A204.1 (cell line): ENCODE measurements at regions not wholly inside any gene's neighbourhood (a gene's known extent, or its start where the extent isn't known, plus 50 kb on each side); places are given as distances from the start of the nearest gene placed in this dataset.

Experiments
- FAIRE-seq: peaks from 2 replicates; lab custom pipeline; 2012; peaks lifted over from hg19 to GRCh38; lab: Jason Lieb, UNC

- FAIRE-seq: no peak
These were observed 98.4 kb downstream of the ZFP36L2 start for GRCh38 chr2:43127941-43128558.

GRCh38 chr2:43127208-43127940 is 99.0 kb downstream of the ZFP36L2 start:
- FAIRE-seq: no peak

GRCh38 chr2:43126817-43127207 is 99.6 kb downstream of the ZFP36L2 start:
- FAIRE-seq: no peak

DNA sequence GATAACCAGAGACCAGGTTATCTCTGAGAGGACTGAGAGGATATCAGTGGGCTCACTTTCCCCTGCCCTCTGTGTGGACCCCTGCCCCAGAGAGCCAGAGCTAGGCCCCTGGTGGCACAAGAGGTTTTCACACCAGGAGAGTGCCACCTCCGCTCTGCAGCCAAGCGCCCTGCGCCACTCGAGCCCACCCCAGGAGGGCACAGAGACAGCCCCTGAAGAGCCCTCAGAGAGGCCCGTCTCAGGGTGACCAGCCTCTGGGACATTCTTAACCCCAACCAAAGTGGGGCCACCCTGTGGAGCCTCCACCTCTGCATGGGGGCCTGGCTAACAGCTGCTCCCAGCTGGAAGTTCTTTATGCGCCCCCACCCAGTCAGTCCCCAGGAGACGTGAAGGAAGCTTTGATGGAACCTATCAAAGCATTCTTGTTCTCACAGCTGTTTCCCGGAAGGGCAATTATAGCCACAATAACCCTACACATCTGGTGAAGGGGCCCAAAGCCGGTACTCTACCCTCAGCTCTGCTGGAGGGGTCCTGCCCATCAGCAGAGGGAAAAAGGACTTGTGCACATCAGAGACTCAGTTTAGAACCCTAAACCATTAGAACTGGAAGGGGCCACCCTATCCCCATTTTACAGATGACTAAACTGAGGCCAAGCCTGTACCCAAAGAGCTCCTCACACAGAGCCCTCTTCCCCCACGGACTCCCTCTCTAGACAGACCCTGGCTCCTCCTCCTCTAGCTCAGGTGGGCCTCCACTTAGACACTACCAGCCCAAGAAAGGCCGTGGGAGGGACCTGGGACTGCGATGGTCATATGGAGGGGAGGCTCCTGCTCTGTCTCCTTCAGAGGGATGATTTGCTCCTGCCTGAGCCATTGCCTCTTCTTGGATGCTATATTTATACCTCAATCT is 101.1 kb downstream of the ZFP36L2 start:
- no peak for FAIRE-seq

DNA sequence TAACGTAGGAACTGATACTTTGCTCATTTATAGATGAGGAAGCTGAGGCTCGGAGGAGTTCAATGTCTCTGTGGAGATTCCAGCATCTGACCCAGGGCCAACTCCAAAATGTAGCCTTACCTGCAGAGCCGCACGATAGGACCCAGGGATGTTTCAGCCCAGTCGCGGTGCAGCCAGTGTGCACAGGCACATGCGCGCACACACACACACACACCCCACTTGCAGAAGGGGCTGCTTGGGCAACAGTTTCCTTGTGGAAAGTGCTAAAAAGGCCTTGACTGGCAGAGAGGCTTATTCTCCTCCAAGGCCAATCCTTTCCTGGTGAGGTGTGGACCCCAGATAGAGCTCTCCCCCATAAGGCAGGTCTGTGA is 101.7 kb downstream of the ZFP36L2 start:
- FAIRE-seq: no peak

DNA sequence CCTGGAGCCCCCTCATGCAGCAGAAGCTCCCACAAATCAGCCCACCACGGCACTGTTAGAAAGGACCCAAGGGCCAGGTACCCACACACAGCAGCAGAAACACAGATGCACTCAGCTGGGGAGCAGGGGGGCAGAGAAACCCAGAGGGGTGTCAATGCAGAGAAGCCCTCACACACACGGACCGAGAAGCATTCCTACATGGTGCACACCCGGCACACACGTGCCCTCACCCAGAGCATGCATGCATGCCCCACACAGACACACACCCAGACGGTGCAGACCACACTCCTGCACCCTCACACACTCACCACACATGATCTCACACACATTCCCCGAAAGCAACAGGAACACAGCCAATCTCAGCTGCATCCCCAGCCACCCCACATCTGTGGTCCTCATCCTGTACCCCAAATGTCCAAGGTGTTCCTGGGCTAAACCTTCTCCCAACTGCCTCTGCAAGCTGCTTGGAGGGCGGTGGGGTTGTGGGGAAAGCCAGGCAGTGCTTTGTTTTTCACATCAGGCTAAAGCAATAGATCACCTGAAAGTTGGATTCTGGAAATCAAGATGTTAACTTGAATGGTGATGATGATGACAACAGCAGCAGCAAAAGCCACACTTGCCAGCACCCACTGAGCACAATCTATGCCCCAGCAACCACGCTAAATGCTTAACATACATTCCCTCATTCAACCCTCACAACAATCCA is 102.3 kb downstream of the ZFP36L2 start:
- FAIRE-seq: no peak

DNA sequence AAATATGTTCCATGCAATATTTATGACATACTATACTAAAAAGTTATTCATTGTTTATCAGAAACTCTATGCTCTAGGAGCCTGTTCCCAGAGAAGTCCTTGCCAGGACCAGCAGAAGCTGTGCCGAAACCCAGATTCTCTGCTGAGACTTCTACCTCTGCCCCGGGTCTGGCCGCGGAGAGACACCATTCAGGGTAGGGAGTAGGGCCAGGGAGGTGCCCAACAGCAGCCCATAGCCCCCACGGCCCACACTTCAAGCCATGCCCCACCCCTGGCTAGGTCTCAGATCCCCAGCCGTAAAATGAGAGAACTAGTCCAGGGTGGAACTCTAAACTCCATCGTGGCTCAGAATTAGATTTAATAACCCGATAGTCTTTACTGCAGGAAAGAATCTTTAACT is 102.9 kb downstream of the ZFP36L2 start:
- no peak for FAIRE-seq

GRCh38 chr2:43123028-43123427 is 103.4 kb downstream of the ZFP36L2 start:
- FAIRE-seq: no peak

DNA sequence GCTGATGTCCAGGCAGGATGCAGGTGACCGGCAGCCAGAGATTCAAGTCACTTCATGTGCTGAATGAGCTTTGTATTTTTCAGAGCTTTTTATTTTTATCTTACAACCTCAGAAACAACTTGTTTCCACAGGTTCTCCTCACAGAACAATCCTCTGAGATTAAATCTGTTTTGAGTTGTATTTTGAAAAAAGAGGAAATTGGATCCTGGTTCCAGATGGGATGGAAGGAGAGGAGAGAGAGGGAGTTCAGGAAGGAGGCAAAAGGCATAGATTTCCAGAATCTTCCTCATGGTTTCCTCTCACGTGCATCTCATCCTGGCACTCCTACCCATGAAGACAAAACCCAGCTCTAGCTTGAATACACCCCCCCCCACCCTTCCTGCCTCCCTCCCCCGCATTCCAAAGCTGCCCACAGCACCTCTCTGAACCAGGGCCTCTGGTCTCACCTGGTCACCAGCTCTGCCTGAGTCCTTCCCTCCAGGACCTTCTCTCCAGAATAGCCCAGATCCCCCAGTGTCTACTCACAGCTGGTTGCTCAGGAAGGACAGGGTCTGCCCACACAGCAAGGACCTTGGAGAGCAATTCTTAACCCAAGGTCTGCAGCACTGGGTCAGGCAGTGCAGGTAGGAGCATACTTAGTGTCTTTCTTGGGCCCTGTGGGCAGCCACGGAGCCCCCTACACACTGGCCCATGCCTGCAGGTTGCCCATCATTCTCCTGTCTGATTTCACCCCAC is 104.7 kb downstream of the ZFP36L2 start:
- FAIRE-seq: no peak

GRCh38 chr2:43119303-43119702 is 107.1 kb downstream of the ZFP36L2 start:
- FAIRE-seq: no peak

DNA sequence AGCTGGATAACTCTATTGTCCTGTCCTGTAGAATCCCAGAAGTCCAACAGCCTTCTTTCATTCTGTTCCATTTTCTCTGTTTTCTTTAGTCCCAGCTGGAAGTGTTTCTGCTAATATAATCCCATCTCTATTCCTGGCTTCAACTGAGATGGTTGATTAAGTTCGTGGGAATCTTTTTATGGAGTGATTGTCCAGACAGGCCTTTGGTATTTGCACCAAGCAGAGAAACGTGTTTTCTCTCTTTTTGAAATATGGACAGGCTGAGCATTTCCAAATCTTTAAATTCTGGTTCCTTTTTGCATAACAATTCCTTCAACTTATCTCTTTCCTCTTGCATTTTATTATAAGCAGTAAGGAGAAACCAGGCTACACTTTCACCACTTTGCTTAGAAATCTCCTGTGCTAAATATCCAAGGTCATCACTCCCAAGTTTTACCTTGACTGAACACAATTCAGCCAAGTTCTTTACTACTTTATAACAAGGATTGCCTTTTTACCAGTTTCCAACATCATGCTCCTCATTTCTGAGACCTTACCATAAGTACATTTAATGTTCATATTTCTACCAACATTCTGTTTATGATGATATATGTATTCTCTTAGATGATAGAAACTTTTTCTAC is 108.8 kb downstream of the ZFP36L2 start:
- no peak for FAIRE-seq

DNA sequence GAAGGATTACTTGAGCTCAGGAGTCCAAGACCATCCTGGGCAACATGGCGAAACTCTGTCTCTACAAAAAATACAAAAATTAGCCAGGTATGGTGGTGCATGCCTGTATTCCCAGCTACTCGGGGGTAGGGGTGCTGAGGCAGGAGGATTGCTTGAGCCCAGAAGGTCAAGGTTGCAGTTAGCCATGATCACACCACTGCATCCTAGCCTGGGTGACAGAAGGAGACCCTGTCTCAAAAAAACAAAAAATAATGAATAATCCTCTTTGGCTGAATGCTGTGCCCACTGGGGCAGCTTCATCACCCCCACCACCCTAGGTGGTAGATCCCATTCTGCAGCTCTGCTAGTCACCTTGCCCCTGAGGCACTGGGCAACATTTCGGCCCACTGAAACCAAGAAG is 109.4 kb downstream of the ZFP36L2 start:
- FAIRE-seq: no peak

- no peak for FAIRE-seq
These were observed 110.5 kb downstream of the ZFP36L2 start for GRCh38 chr2:43115881-43116280.

DNA sequence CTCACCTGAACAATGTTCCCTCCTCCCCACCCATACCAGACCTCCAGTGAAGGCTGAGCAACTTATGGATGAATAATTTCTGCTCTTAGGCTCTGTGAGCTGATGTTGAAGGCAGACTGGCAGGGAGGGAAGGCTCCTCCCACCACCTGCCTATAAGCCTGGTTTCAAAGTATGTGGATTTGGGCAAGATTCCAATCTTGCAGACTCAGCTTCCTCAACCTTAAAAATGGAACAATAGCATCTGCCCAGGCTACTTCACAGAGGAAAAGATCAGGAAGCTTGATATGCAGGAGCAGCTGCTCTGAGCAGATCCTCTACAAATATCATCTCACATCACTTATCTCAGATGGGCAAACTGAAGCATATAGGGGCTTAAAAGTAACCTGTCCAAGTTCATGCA is 112.2 kb downstream of the ZFP36L2 start:
- no peak for FAIRE-seq

DNA sequence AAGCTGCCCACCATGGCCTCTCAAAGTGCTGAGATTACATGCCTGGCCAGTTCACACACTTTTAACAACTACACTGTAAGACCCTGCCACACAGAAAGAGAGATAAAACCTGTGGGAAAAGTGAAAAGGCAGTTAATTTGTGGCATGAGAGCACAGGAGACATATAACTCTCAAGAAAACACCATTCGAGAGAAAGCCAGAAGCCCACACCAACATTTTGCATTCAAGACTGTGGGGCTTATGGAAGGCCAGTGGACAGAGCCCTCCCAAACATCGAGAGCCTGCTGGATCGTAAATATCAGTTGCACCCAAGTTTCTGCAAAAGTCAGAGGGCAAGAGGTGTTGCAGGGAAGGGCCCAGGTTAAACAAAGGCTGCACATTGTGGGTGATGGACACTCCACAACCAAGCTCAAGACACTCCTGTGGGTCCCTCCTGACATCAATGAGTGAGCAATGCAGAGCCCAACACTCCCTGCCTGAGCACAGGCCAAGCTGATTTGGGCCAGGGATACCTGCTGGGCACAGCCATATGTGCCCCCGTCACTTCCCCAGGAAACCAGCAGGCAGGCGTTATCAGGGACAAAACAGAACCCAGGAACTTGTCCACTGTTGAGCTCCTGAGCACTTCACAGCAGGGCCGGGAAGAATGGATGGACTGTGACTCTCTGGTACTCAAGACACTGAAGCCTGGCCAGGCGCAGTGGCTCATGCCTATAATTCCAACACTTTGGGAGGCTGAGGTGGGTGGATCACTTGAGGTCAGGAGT is 114.4 kb downstream of the ZFP36L2 start:
- FAIRE-seq: no peak

DNA sequence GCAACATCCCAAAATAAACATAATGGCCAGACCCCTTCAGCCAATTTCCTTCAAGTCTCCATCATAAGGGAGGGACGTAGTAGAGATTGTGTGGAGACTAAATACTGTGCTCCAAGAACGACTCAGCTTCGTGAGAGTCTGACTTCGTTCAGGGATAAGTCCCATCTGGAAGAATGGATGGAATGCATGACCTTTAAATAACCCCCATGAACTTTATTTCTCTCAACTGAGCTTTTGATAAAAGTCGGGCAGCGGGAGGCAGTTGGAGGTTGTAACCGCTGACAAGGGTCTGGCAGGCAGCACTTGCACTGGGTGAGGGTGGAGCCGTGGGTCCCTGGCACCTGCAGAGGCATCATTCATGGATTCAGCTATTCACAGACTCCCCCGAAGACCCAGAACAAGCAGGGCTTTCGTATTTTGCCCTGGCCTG is 115.9 kb downstream of the ZFP36L2 start:
- no peak for FAIRE-seq

DNA sequence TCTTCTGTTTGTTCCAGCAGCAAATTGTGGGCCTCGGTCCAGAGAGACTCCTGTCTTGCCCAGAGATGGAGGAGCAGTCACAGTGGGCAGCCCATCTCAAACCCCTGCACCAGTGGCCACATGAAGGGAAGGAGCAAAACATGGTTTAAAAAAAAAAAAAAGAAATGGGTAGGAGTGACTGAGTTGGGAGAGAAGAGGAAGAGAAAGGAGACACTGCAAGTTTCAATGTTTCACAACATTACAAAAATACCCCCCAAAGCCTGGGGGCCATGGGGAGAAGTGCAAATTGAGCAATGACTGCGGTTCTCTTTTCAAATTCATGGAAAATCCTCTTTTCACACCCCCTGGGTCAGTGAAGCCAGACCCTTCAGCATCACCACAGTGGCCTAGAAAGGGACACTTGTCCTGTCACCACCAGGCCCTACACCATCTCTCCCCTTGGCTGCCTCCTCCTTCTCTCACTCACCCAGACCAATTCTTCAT is 117.1 kb downstream of the ZFP36L2 start:
- no peak for FAIRE-seq

DNA sequence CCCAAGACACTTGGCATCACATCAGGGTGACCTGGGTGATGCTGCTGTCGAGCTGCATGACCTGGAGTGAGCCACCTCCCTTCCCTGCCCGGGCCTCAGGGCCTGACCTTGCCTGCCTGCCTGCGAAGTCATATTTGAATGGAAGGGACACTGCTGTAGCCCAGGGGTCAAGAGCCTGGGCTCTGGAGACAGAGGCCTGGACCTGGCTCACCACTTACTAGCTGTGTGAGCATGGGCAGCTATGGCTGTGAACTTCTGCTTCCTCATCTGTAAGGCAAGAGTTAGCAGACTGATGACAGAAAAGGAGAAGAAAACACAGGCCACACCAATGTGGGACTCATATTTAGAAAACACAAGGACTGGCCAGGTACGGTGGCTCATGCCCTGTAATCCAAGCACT is 118.7 kb downstream of the ZFP36L2 start:
- FAIRE-seq: no peak

DNA sequence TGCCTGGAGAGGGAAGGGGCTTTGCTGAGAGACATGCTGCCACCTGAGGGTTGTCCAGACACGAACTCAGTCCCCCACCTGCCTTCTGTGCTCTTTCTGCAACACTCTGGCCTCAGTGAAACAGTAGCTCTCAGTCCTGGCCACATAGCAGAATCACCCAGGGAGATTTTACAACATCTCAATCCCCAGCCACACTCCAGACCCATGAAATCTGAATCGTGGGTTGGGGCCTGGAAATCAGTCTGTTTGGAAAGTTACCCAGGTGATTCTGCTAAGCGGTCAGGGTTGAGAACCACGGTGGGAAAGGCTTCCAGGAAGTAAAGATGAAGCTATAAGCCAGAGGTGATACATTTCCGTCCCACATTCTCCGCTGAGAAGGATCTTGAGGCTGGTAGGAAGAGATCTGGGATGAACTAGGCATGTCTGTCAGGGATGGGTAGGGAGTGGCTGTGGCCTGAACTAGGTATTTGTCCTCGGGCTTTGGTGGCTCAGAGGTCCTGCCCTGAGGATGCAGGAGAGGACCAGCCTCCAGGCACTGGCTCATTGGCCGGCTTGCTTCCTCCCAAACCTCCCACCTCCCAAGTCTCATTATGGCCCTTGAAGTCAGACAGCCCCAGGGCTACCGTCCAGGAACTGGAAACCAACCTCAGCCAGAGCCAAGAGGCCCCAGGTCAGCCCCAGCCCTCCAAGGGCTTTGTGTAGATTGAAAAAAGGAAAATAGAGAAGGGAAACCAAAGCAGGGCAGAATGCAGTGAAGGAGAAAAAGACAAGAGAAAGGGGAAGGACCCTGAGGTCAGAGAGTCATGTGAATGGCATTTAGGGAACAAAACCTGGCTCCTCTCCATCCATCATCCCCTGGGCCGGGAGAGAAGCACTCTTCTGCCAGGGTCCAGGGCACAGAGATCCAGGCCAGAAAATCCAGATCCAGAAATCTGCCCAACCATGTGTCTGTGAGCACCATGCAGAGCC is 119.6 kb downstream of the ZFP36L2 start:
- FAIRE-seq: no peak
